ENCODE measurements at regions not wholly inside any gene's neighbourhood (a gene's known extent, or its start where the extent isn't known, plus 50 kb on each side); places are given as distances from the start of the nearest gene placed in this dataset.

- TF ChIP-seq CTCF (IDR thresholded peaks at IDR 0.05) = no peak
- no peak for TF ChIP-seq POLR2A (IDR thresholded peaks at IDR 0.05)
Measured at GRCh38 chr13:78054157-78054556, 135.5 kb upstream of the EDNRB start.
